Ascending aorta (tissue), 2 donors: ENCODE measurements at regions not wholly inside any gene's neighbourhood (a gene's known extent, or its start where the extent isn't known, plus 50 kb on each side); places are given as distances from the start of the nearest gene placed in this dataset.

Experiments used
- DNase-seq, 2 donors: peaks; one replicate each; pipeline ENCODE4 v3.0.0-alpha.2; 2019; ENCODE audit warnings: low spot score in 2 of 2
- H3K27ac ChIP-seq, 2 donors: fragments of 200-600 bp; sonication (generic); one replicate each; pipeline ENCODE4 v1.5.1; 2016 to 2017; ENCODE audit warnings: mild to moderate bottlenecking in 1 of 2
- H3K27me3 ChIP-seq: fragments of 200-600 bp; sonication (generic); one replicate; pipeline ENCODE4 v1.5.1; 2017
- H3K36me3 ChIP-seq, 2 donors: fragments of 200-600 bp; sonication (generic); one replicate each; pipeline ENCODE4 v1.5.1; 2016
- H3K4me1 ChIP-seq, 2 donors: fragments of 200-600 bp; sonication (generic); one replicate each; pipeline ENCODE4 v1.5.1; 2016 to 2017; ENCODE audit warnings: mild to moderate bottlenecking in 1 of 2
- H3K4me3 ChIP-seq, 2 donors: fragments of 200-600 bp; sonication (generic); one replicate each; pipeline ENCODE4 v1.5.1; 2016 to 2017; ENCODE audit warnings: mild to moderate bottlenecking in 1 of 2
- H3K9me3 ChIP-seq, 2 donors: fragments of 200-600 bp; sonication (generic); one replicate each; pipeline ENCODE4 v1.5.1; 2016
- intact Hi-C: fragments of 100-400 bp; cut with DNase I; formaldehyde crosslinking; loops from one replicate; pipeline ENCODE4 v1.15.1; 2023
- TF ChIP-seq, protein P1 (sequence below), 3 experiments: fragments of 200-600 bp in 2 of 3; fragments of 450-650 bp in 1 of 3; sonication (generic) in 2 of 3; IDR thresholded peaks; one replicate each; pipeline ENCODE4 v1.5.1; 2016 to 2019; ENCODE audit warnings: antibody characterized with exemption in 3 of 3, mild to moderate bottlenecking in 1 of 3, moderate library complexity in 1 of 3

DNA sequence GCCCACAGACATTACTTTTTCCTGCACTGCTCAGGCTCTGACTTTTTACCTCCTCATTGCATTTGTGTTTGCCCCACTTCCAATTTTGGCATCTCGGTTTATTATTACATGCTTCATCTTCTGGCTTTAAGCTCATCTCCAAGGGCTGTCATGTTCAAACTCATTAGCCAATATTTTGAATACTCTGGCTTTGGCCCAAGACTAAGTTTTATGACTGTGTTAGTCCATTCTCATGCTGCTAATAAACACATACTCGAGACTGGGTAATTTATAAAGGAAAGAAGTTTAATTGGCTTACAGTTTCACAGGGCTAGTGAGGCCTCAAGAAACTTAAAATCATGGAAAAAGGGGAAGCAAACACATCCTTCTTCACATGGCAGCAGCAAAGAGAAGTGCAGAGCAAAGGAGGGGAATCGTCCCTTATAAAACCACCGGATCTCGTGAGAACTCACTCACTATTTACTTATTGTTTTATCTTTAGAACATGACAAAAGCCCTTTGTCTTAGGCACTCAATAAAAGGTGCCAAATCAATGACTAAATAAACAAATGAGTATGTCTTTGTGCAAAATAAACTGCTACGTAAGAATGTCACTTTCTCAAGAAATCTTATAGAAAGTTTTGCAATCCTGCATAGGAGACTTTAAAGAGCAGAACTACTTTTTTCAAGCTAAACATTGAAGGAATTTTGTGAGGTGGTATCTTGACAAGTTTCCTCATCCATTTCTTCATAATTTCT lies 233.4 kb upstream of the SPRY2 start:
- intact Hi-C loops: no loop called here
- no peak overlapping the region for H3K27ac ChIP-seq

DNA sequence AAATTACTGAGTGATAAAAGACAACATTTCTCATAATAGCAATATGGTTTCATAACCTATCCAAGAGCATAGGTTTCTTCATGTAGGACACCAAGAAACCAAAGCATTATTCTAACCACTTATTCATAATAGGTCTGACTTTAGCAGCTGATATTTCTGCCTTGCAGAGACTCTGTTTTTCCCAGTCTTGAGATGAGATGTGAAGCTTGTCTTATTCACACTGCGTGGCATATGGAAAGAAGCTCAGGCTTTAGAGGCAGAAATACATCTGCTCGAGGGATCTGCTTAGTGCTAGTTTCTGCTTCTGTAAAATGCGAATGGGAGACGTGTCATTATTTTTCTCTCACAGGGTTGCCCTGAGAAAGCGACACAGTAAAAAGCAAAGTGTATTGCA lies 232.0 kb upstream of the SPRY2 start:
- no peak for DNase-seq
- Histone ChIP-seq H3K4me1 (no peaks in the 10 kb centered on the region), H3K27ac (no peak overlapping the region), H3K9me3 (no peaks in the 10 kb centered on the region), H3K4me3 (no peak overlapping the region), H3K36me3 (no peaks in the 10 kb centered on the region), H3K27me3 (no peaks in the 10 kb centered on the region)
- TF ChIP-seq, protein P1, sequence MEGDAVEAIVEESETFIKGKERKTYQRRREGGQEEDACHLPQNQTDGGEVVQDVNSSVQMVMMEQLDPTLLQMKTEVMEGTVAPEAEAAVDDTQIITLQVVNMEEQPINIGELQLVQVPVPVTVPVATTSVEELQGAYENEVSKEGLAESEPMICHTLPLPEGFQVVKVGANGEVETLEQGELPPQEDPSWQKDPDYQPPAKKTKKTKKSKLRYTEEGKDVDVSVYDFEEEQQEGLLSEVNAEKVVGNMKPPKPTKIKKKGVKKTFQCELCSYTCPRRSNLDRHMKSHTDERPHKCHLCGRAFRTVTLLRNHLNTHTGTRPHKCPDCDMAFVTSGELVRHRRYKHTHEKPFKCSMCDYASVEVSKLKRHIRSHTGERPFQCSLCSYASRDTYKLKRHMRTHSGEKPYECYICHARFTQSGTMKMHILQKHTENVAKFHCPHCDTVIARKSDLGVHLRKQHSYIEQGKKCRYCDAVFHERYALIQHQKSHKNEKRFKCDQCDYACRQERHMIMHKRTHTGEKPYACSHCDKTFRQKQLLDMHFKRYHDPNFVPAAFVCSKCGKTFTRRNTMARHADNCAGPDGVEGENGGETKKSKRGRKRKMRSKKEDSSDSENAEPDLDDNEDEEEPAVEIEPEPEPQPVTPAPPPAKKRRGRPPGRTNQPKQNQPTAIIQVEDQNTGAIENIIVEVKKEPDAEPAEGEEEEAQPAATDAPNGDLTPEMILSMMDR (IDR thresholded peaks at IDR 0.05): no peak
- intact Hi-C loops: no loop called here

More for the DNA sequence above, 233.4 kb upstream of the SPRY2 start:
- DNase-seq: no peak
- Histone ChIP-seq H3K4me3 (no peak overlapping the region), H3K9me3 (no peaks in the 10 kb centered on the region), H3K4me1 (no peaks in the 10 kb centered on the region), H3K27me3 (no peaks in the 10 kb centered on the region), H3K36me3 (no peaks in the 10 kb centered on the region)
- TF ChIP-seq, protein P1 (IDR thresholded peaks at IDR 0.05): no peak

DNA sequence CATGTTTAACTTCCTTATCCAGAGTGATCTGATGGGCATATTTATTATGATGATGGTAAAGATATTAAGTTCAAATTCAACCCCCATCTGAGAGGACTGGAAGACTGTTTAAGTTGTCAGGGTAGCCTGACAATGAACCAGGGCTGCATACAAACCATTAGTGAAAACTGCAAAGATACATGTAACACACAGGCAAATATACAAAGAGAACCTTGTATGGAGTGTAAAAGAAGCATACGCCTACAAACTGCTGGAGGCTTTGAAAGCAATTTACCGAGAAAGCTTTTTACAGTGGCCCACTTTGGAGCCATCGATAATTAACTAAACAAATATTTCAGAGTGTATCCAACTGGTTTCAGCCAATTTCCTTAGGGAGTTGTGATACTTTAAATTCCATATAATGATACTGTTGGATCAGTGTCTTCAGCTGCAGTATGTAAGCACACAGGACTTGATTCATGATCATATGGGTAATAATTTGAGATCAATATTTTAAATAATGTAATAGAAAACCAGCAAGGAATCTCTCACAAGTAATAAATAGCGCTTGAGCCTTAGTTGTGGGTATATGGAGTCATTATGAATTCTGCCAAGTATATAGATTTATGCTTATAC lies 231.5 kb upstream of the SPRY2 start:
- no peaks in the 10 kb centered on the region for H3K27me3 ChIP-seq
- H3K9me3 ChIP-seq: no peaks in the 10 kb centered on the region
- H3K36me3 ChIP-seq: no peaks in the 10 kb centered on the region
- no peak overlapping the region for H3K27ac ChIP-seq
- H3K4me3 ChIP-seq: no peak overlapping the region
- intact Hi-C loops: no loop called here
- DNase-seq: no peak
- H3K4me1 ChIP-seq: no peaks in the 10 kb centered on the region
- TF ChIP-seq, protein P1 (IDR thresholded peaks at IDR 0.05): no peak

DNA sequence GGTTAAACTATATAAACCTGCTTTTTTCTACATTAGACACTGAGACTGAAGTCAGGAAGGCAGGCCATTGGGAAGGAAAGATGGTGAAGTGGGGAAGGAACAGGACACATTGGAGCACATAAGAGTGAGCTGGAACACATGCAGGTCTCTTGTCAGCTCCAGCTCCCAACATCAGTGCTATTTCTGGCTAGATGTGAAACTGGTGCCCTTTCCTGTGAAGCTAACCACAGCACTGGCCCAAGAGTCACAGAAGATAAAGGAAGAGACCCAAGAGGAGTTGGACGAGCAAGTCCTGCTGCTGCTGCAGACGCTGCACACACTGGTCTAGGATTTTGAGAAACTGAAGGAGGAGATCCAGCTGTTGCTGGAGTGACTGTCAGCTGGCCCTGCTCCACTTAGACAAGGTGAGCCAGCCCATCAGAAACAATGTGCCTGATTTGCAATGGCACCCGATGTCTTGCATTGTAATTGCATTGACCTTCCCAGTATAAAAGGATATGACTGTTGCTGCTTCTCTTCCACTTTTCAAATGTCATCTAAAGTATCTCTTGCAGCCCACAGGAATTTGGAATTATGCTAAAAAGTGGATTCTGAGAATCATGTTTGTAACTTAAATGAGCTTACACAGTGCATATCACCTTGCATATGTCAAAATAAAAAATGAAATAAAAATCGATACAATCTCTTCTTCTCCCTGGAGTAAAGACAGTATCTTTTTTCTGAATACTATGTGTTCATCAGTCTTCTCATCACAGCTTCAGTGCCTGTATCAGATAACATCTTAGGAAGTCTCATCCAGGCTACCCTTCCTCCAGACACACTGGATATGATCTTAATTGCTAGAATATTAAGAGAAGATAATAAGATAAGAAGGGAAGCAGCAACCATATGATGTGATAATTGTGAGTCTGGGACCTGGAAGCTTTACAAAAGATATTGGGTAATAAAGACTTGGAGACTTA lies 230.7 kb upstream of the SPRY2 start:
- intact Hi-C loops: no loop called here
- no peaks in the 10 kb centered on the region for H3K36me3 ChIP-seq
- H3K27me3 ChIP-seq: no peaks in the 10 kb centered on the region
- no peak overlapping the region for H3K4me3 ChIP-seq
- no peak overlapping the region for H3K27ac ChIP-seq
- TF ChIP-seq, protein P1 (IDR thresholded peaks at IDR 0.05): no peak
- H3K9me3 ChIP-seq: no peaks in the 10 kb centered on the region
- H3K4me1 ChIP-seq: no peaks in the 10 kb centered on the region
- no peak for DNase-seq

DNA sequence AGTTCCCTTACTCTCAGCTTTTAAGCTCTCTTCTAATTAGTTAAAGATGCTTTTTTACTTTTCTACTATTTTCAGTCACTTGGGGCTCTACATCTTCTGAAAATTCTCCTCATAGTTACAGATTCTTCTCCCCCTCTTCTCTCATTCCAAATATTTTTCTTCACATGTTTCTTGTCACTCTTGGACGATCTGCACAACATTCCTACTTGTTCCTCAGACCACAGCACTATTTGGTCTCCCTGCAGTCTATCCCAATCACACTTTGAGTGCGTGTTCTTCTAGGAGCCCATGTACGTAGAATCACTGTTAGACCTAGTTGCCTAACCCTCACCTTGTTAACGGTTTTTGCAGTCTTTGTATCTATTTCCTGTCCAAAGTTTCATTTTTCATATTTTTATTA lies 222.5 kb upstream of the SPRY2 start:
- Histone ChIP-seq H3K27ac (no peak overlapping the region), H3K9me3 (no peaks in the 10 kb centered on the region), H3K36me3 (no peaks in the 10 kb centered on the region), H3K4me1 (no peaks in the 10 kb centered on the region), H3K4me3 (no peak overlapping the region), H3K27me3 (no peaks in the 10 kb centered on the region)
- no peak for DNase-seq
- TF ChIP-seq, protein P1 (IDR thresholded peaks at IDR 0.05): no peak
- intact Hi-C loops: no loop called here
